HepG2 (cell line): ENCODE measurements at regions not wholly inside any gene's neighbourhood (a gene's known extent, or its start where the extent isn't known, plus 50 kb on each side); places are given as distances from the start of the nearest gene placed in this dataset.

Source experiments
- ATAC-seq: fragments of 200-7000 bp; cut with Tn5 transposase; 3 replicates; pipeline ENCODE4 v1.9.1; 2020; ENCODE audit warnings: mild to moderate bottlenecking, moderate library complexity
- BruUV-seq: library from RNA; stranded (reverse); fragments of 400-500 nt; replicated peaks from 2 replicates; lab custom pipeline; 2021; lab: Mats Ljungman, UMichigan
- CTCF ChIA-PET: fragments of 300-600 bp; formaldehyde crosslinking; extraction: SDS; loops from one replicate; lab custom pipeline; 2021; ENCODE audit warnings: low total read pairs, inconsistent platforms, low intra/inter-chr PET ratio; lab: Yijun Ruan, JAX
- POLR2A ChIA-PET: fragments of 350-600 bp; sonication (Branson Sonifier 250); formaldehyde crosslinking; loops from one replicate; lab custom pipeline; 2020; ENCODE audit warnings: antibody characterized with exemption, inconsistent platforms; lab: Yijun Ruan, JAX
- DNase-seq: peaks from one replicate; pipeline ENCODE4 v3.0.0-alpha.2; 2015; ENCODE audit warnings: low spot score
- FAIRE-seq: peaks from 3 replicates; lab custom pipeline; 2011; peaks lifted over from hg19 to GRCh38; lab: Jason Lieb, UNC
- H2AFZ ChIP-seq: one replicate; pipeline ENCODE4 v1.6.1; 2011; ENCODE audit warnings: low read length, inconsistent platforms
- H3K27ac ChIP-seq: fragments of 300-600 bp; 3 replicates; pipeline ENCODE4 v1.8.0; 2011; ENCODE audit warnings: mixed run types, mild to moderate bottlenecking, mixed read lengths, low read length, inconsistent platforms; ENCODE audit not compliant: insufficient read depth; ENCODE audit errors: extremely low read length
- H3K27me3 ChIP-seq, 2 experiments: fragments of 200-600 bp in 1 of 2; 2 replicates in 1 of 2; 3 replicates in 1 of 2; pipeline versions ENCODE4 v1.6.0 to v1.8.0; 2011; ENCODE audit warnings: low read length in 2 of 2, mild to moderate bottlenecking in 2 of 2, moderate library complexity in 2 of 2, inconsistent platforms in 1 of 2; ENCODE audit not compliant: insufficient read depth in 2 of 2, control insufficient read depth in 1 of 2
- H3K36me3 ChIP-seq, 2 experiments: fragments of 200-600 bp in 1 of 2; replicated peaks in 1 of 2; 2 replicates in 1 of 2; 3 replicates in 1 of 2; pipeline versions ENCODE4 v1.5.1 to v1.8.0; 2011; ENCODE audit warnings: low read length in 2 of 2, inconsistent platforms in 1 of 2; ENCODE audit not compliant: insufficient read depth in 2 of 2, control insufficient read depth in 1 of 2
- H3K4me1 ChIP-seq: 2 replicates; pipeline ENCODE4 v1.5.1; 2012; ENCODE audit warnings: low read length, inconsistent platforms; ENCODE audit not compliant: insufficient read depth
- H3K4me2 ChIP-seq: 2 replicates; pipeline ENCODE4 v1.6.0; 2011; ENCODE audit warnings: low read depth, low read length, inconsistent platforms
- H3K4me3 ChIP-seq, 3 experiments: fragments of 200-600 bp in 1 of 3; sonication (generic), shearing (Covaris generic) in 1 of 3; replicated peaks in 1 of 3; 2 replicates each; pipeline ENCODE4 v1.5.1; 2011 to 2016; ENCODE audit warnings: low read length in 3 of 3, inconsistent platforms in 2 of 3, low read depth in 2 of 3, mild to moderate bottlenecking in 2 of 3, control low read depth in 1 of 3, mixed read lengths in 1 of 3; ENCODE audit not compliant: insufficient read depth in 1 of 3
- H3K79me2 ChIP-seq: one replicate; pipeline ENCODE4 v1.6.1; 2011; ENCODE audit warnings: low read length, inconsistent platforms; ENCODE audit not compliant: insufficient read depth
- H3K9ac ChIP-seq: 2 replicates; pipeline ENCODE4 v1.6.0; 2011; ENCODE audit warnings: mild to moderate bottlenecking, low read depth, low read length, inconsistent platforms; ENCODE audit not compliant: insufficient read depth
- H3K9me3 ChIP-seq: 2 replicates; pipeline ENCODE4 v1.5.1; 2012; ENCODE audit warnings: mild to moderate bottlenecking, low read length
- H4K20me1 ChIP-seq: 2 replicates; pipeline ENCODE4 v1.6.0; 2011; ENCODE audit warnings: inconsistent platforms, mild to moderate bottlenecking, low read length, moderate library complexity; ENCODE audit not compliant: insufficient read depth
- AGO2 ChIP-seq: fragments of 200-400 bp; formaldehyde crosslinking; optimal IDR thresholded peaks from 2 replicates; pipeline ENCODE3; 2017; ENCODE audit warnings: mild to moderate bottlenecking, low read depth, low read length, moderate library complexity
- NAIF1 ChIP-seq: sonication (generic); formaldehyde crosslinking; IDR thresholded peaks from 2 replicates; pipeline ENCODE4 v1.5.0; 2020; ENCODE audit warnings: mild to moderate bottlenecking, missing genetic modification reagents, borderline replicate concordance
- NPAS2 ChIP-seq: sonication (generic); formaldehyde crosslinking; IDR thresholded peaks from 2 replicates; pipeline ENCODE4 v1.8.0; 2022; ENCODE audit warnings: mild to moderate bottlenecking, missing genetic modification reagents, borderline replicate concordance
- SALL2 ChIP-seq: sonication (generic); formaldehyde crosslinking; IDR thresholded peaks from 2 replicates; pipeline ENCODE4 v1.8.1; 2023; ENCODE audit warnings: mild to moderate bottlenecking, missing genetic modification reagents, inconsistent platforms
- ZKSCAN8 ChIP-seq: IDR thresholded peaks from 2 replicates; pipeline ENCODE4 v1.6.1; 2016; ENCODE audit warnings: borderline replicate concordance, missing genetic modification reagents, missing compliant biosample characterization
- ZNF605 ChIP-seq: sonication (generic); formaldehyde crosslinking; IDR thresholded peaks from 2 replicates; pipeline ENCODE4 v1.8.0; 2022; ENCODE audit warnings: mild to moderate bottlenecking, missing genetic modification reagents
- ZNF878 ChIP-seq: sonication (generic); formaldehyde crosslinking; IDR thresholded peaks from 2 replicates; pipeline ENCODE4 v1.8.1; 2023; ENCODE audit warnings: mild to moderate bottlenecking, missing genetic modification reagents, moderate library complexity
- WGBS: methylation state at CpG from one replicate; pipeline ENCODE4 v1.1.6; 2017; ENCODE audit warnings: low lambda C conversion rate; 5-methylcytosine and 5-hydroxymethylcytosine counted together
- in situ Hi-C: cut with HindIII; loops from 2 replicates; pipeline ENCODE4 v1.10.0; 2017; ENCODE audit warnings: low pct_unique_long_range_greater_than_20kb; ENCODE audit not compliant: extremely low pct_ligation_motif_present
- intact Hi-C: fragments of 100-400 bp; cut with micrococcal nuclease; formaldehyde crosslinking; loops from one replicate; pipeline ENCODE4 v1.10.0; 2022; ENCODE audit not compliant: unreplicated experiment
- TF ChIP-seq, protein P1 (sequence below): sonication (generic); formaldehyde crosslinking; IDR thresholded peaks from 2 replicates; pipeline ENCODE4 v1.8.1; 2022; ENCODE audit warnings: mild to moderate bottlenecking, missing genetic modification reagents
- TF ChIP-seq, protein P2 (sequence below): IDR thresholded peaks from 2 replicates; pipeline ENCODE4 v1.6.1; 2016
- TF ChIP-seq, protein P3 (sequence below): sonication (generic); formaldehyde crosslinking; IDR thresholded peaks from 2 replicates; pipeline ENCODE4 v1.5.0; 2020; ENCODE audit warnings: mild to moderate bottlenecking, missing genetic modification reagents, borderline replicate concordance

GRCh38 chr2:224137208-224137607 lies 98.1 kb upstream of the SERPINE2 start (continued):
- TF ChIP-seq, protein P1, sequence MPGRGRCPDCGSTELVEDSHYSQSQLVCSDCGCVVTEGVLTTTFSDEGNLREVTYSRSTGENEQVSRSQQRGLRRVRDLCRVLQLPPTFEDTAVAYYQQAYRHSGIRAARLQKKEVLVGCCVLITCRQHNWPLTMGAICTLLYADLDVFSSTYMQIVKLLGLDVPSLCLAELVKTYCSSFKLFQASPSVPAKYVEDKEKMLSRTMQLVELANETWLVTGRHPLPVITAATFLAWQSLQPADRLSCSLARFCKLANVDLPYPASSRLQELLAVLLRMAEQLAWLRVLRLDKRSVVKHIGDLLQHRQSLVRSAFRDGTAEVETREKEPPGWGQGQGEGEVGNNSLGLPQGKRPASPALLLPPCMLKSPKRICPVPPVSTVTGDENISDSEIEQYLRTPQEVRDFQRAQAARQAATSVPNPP: no peak
- TF ChIP-seq, protein P2, sequence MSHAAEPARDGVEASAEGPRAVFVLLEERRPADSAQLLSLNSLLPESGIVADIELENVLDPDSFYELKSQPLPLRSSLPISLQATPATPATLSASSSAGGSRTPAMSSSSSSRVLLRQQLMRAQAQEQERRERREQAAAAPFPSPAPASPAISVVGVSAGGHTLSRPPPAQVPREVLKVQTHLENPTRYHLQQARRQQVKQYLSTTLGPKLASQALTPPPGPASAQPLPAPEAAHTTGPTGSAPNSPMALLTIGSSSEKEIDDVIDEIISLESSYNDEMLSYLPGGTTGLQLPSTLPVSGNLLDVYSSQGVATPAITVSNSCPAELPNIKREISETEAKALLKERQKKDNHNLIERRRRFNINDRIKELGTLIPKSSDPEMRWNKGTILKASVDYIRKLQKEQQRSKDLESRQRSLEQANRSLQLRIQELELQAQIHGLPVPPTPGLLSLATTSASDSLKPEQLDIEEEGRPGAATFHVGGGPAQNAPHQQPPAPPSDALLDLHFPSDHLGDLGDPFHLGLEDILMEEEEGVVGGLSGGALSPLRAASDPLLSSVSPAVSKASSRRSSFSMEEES: no peak
- no peak for TF ChIP-seq ZKSCAN8 (CRISPR knock-in tag)
- TF ChIP-seq ZNF878 (CRISPR knock-in tag): no peak
- TF ChIP-seq, protein P3, sequence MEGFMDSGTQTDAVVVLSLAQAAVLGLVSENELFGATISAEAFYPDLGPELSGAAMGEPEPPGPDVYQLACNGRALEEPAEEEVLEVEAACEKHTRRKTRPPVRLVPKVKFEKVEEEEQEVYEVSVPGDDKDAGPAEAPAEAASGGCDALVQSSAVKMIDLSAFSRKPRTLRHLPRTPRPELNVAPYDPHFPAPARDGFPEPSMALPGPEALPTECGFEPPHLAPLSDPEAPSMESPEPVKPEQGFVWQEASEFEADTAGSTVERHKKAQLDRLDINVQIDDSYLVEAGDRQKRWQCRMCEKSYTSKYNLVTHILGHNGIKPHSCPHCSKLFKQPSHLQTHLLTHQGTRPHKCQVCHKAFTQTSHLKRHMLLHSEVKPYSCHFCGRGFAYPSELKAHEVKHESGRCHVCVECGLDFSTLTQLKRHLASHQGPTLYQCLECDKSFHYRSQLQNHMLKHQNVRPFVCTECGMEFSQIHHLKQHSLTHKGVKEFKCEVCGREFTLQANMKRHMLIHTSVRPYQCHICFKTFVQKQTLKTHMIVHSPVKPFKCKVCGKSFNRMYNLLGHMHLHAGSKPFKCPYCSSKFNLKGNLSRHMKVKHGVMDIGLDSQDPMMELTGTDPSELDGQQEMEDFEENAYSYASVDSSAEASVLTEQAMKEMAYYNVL: no peak
- TF ChIP-seq SALL2 (CRISPR knock-in tag): no peak
- no peak for TF ChIP-seq AGO2
- TF ChIP-seq ZNF605 (CRISPR knock-in tag): no peak
- no peak for TF ChIP-seq NAIF1

DNA sequence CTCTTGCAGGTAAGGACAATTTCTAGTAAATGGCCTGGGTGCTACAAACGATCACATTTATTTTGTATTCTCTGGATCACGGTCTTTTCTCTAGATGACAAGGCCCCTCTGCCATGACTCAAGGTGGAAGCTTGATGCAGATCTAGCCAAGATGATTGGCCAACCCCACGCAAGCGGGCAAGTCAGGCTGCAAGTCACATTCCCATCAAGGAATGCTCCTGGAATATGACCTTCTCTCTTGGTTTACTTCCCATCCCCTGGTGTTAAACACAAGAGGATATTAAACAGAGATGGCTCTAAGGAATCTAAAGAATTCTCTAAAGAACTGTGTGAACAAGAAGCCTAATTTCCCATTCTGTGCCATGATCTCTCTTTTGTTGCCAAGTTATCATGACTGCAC lies 97.3 kb upstream of the SERPINE2 start:
- H3K27me3 ChIP-seq: peaks cover 4 to 48% of the 10 kb centered on the region in 2 experiments; a peak in 4 of 5 replicates
- ChIA-PET POLR2A (no interaction called here), CTCF (no interaction called here)
- no peak for DNase-seq
- no peaks in the 10 kb centered on the region for H3K36me3 ChIP-seq
- WGBS: 41% methylated on average over 4 of the region's 4 CpGs
- no peak for FAIRE-seq
- no peak for ATAC-seq
- no peak for TF ChIP-seq NPAS2
- no peak overlapping the region for H3K27ac ChIP-seq
- H3K4me3 ChIP-seq: no peak overlapping the region
- H4K20me1 ChIP-seq: no peaks in the 10 kb centered on the region
- no peaks in the 10 kb centered on the region for H3K9me3 ChIP-seq
- H3K79me2 ChIP-seq: no peaks in the 10 kb centered on the region
- intact Hi-C loops (no loop called here), in situ Hi-C loops (no loop called here)
- BruUV-seq: no TSS peak
- H2AFZ ChIP-seq: no peak overlapping the region
- no peak overlapping the region for H3K9ac ChIP-seq
- H3K4me1 ChIP-seq: peaks cover 7% of the 10 kb centered on the region; the same call in 1 of the 2 replicates
- H3K4me2 ChIP-seq: no peak overlapping the region
